Endothelial cell of umbilical vein (primary cell): ENCODE measurements at regions not wholly inside any gene's neighbourhood (a gene's known extent, or its start where the extent isn't known, plus 50 kb on each side); places are given as distances from the start of the nearest gene placed in this dataset.

ENCODE experiments used
- BruUV-seq: library from RNA; stranded (reverse); fragments of 400-500 nt; replicated peaks from 2 replicates; lab custom pipeline; 2021; lab: Mats Ljungman, UMichigan
- CTCF ChIA-PET: fragments of 300-600, 350-600 bp; sonication (Branson Sonifier 250); formaldehyde crosslinking; loops from one replicate; lab custom pipeline; 2021; ENCODE audit warnings: antibody characterized with exemption, inconsistent platforms; lab: Charles Lee
- POLR2A ChIA-PET: fragments of 300-600, 350-600 bp; sonication (Branson Sonifier 250); formaldehyde crosslinking; loops from one replicate; lab custom pipeline; 2021; ENCODE audit warnings: antibody characterized with exemption, inconsistent platforms; lab: Charles Lee
- DNase-seq: peaks from one replicate; pipeline ENCODE4 v3.0.0-alpha.2; 2011; ENCODE audit warnings: low read depth, low spot score
- FAIRE-seq: peaks from 2 replicates; lab custom pipeline; 2011; peaks lifted over from hg19 to GRCh38; lab: Jason Lieb, UNC
- H2AFZ ChIP-seq: 2 replicates; pipeline ENCODE4 v1.6.0; 2012; ENCODE audit warnings: low read depth, low read length, control low read depth, inconsistent platforms
- H3K27ac ChIP-seq: 2 replicates; pipeline ENCODE4 v1.5.1; 2011; ENCODE audit warnings: low read depth, mild to moderate bottlenecking, control low read depth, low read length, moderate library complexity; ENCODE audit not compliant: insufficient read depth
- H3K27me3 ChIP-seq, 2 experiments: 2 replicates each; pipeline versions ENCODE4 v1.6.0 to v1.6.1; 2011; ENCODE audit warnings: low read length in 2 of 2, mixed read lengths in 1 of 2; ENCODE audit not compliant: control insufficient read depth in 2 of 2, insufficient read depth in 2 of 2
- H3K36me3 ChIP-seq, 2 experiments: 2 replicates in 1 of 2; 3 replicates in 1 of 2; pipeline ENCODE4 v1.5.1; 2011; ENCODE audit warnings: low read length in 2 of 2, mild to moderate bottlenecking in 1 of 2, moderate library complexity in 1 of 2; ENCODE audit not compliant: control insufficient read depth in 2 of 2, insufficient read depth in 2 of 2; ENCODE audit errors: extremely low read depth in 1 of 2
- H3K4me1 ChIP-seq: 3 replicates; pipeline ENCODE4 v1.5.1; 2011; ENCODE audit warnings: mild to moderate bottlenecking, low read length; ENCODE audit not compliant: control insufficient read depth, insufficient read depth; ENCODE audit errors: extremely low read depth
- H3K4me2 ChIP-seq: 2 replicates; pipeline ENCODE4 v1.6.1; 2011; ENCODE audit warnings: low read length, control low read depth, mixed read lengths; ENCODE audit not compliant: insufficient read depth
- H3K4me3 ChIP-seq, 3 experiments: fragments of 200-600 bp in 1 of 3; sonication (generic), shearing (Covaris generic) in 1 of 3; replicated peaks in 1 of 3; 2 replicates each; pipeline ENCODE4 v1.5.1; 2011 to 2016; ENCODE audit warnings: control low read depth in 3 of 3, low read length in 3 of 3, mild to moderate bottlenecking in 2 of 3, inconsistent platforms in 1 of 3, low read depth in 1 of 3, moderate library complexity in 1 of 3; ENCODE audit not compliant: insufficient read depth in 1 of 3
- H3K79me2 ChIP-seq: 2 replicates; pipeline ENCODE4 v1.6.0; 2012; ENCODE audit warnings: low read length, inconsistent platforms; ENCODE audit not compliant: control insufficient read depth, insufficient read depth
- H3K9ac ChIP-seq: replicated peaks from 2 replicates; pipeline ENCODE3; 2011; ENCODE audit warnings: low read length, control low read depth; ENCODE audit not compliant: insufficient read depth; ENCODE audit errors: extremely low read depth
- H3K9me1 ChIP-seq: replicated peaks from 3 replicates; pipeline ENCODE4 v1.6.0; 2011; ENCODE audit warnings: mild to moderate bottlenecking, low read length; ENCODE audit not compliant: control insufficient read depth, insufficient read depth; ENCODE audit errors: extremely low read depth
- H3K9me3 ChIP-seq: replicated peaks from 2 replicates; pipeline ENCODE4 v1.5.1; 2012; ENCODE audit warnings: low read length, inconsistent platforms; ENCODE audit not compliant: control insufficient read depth, insufficient read depth
- H4K20me1 ChIP-seq: replicated peaks from 2 replicates; pipeline ENCODE3; 2011; ENCODE audit warnings: mild to moderate bottlenecking, low read length; ENCODE audit not compliant: control insufficient read depth, insufficient read depth; ENCODE audit errors: extremely low read depth
- CTCF ChIP-seq, 2 donors: IDR thresholded peaks; 1 replicate in 1 of 2; 2 replicates in 1 of 2; pipeline ENCODE4 v1.5.1; 2011; ENCODE audit warnings: low read length in 2 of 2, mild to moderate bottlenecking in 2 of 2, moderate library complexity in 2 of 2, control low read depth in 1 of 2, inconsistent platforms in 1 of 2, low read depth in 1 of 2; ENCODE audit not compliant: insufficient read depth in 1 of 2; ENCODE audit errors: extremely low read depth in 1 of 2
- EZH2 ChIP-seq: IDR thresholded peaks from 2 replicates; pipeline ENCODE4 v1.6.1; 2012; ENCODE audit warnings: borderline replicate concordance, low read depth, mild to moderate bottlenecking, moderate library complexity, low read length, inconsistent platforms; ENCODE audit not compliant: severe bottlenecking
- FOS ChIP-seq: IDR thresholded peaks from 2 replicates; pipeline ENCODE4 v1.6.1; 2011; ENCODE audit warnings: mild to moderate bottlenecking, low read length, moderate library complexity, borderline replicate concordance; ENCODE audit not compliant: insufficient read depth
- GATA2 ChIP-seq: IDR thresholded peaks from 2 replicates; pipeline ENCODE4 v1.7.0; 2011; ENCODE audit warnings: low read depth, mild to moderate bottlenecking, moderate library complexity, mixed read lengths, low read length; ENCODE audit not compliant: insufficient read length, insufficient read depth
- MAX ChIP-seq: IDR thresholded peaks from 2 replicates; pipeline ENCODE4 v1.6.1; 2011; ENCODE audit not compliant: insufficient read depth, insufficient read length
- MYC ChIP-seq: IDR thresholded peaks from one replicate; pipeline ENCODE4 v1.6.1; 2011; ENCODE audit warnings: mild to moderate bottlenecking, low read depth, low read length
- POLR2AphosphoS5 ChIP-seq: IDR thresholded peaks from 2 replicates; pipeline ENCODE4 v1.6.1; 2012; ENCODE audit warnings: low read depth, mild to moderate bottlenecking, control low read depth, low read length, moderate library complexity; ENCODE audit not compliant: insufficient read depth
- dilution Hi-C: fragments of 300-500 bp; cut with MboI; formaldehyde crosslinking; loops from one replicate; pipeline ENCODE4 v1.15.0; 2019; ENCODE audit warnings: low sequenced_read_pairs; ENCODE audit not compliant: extremely low pct_ligation_motif_present
- intact Hi-C: fragments of 100-400 bp; cut with micrococcal nuclease; formaldehyde crosslinking; loops from one replicate; pipeline ENCODE4 v1.10.0; 2022

- DNase-seq (no peak), FAIRE-seq (no peak)
- BruUV-seq, result no TSS peak
- H4K20me1 ChIP-seq, result no peaks in the 10 kb centered on the region
- no peak overlapping the region for H3K4me3 ChIP-seq
- no peak overlapping the region for H3K9ac ChIP-seq
- ChIA-PET CTCF (interaction anchor here (1.1 kb wide), 1 partner anchor 11 kb away, joined by 4 read pairs; no protein-coding TSS in a partner anchor), POLR2A (no interaction called here)
- H2AFZ ChIP-seq, result no peak overlapping the region
- no peak overlapping the region for H3K27ac ChIP-seq
- H3K4me2 ChIP-seq, result no peak overlapping the region
- H3K9me1 ChIP-seq, result no peaks in the 10 kb centered on the region
- H3K27me3 ChIP-seq, result no peaks in the 10 kb centered on the region
- intact Hi-C loops (no loop called here), dilution Hi-C loops (no loop called here)
- H3K9me3 ChIP-seq, result no peaks in the 10 kb centered on the region
- no peaks in the 10 kb centered on the region for H3K36me3 ChIP-seq
- TF ChIP-seq GATA2, result no peak
- TF ChIP-seq CTCF (IDR thresholded peaks at IDR 0.05; ENCODE audit: extremely low read depth in 1 of 2, insufficient read depth in 1 of 2, low read depth in 1 of 2, low read length in 2 of 2), result no peak
- TF ChIP-seq MYC, result no peak
- no peak for TF ChIP-seq FOS
- no peak for TF ChIP-seq POLR2AphosphoS5
- no peak for TF ChIP-seq EZH2
- no peak for TF ChIP-seq MAX
- no peaks in the 10 kb centered on the region for H3K79me2 ChIP-seq
- H3K4me1 ChIP-seq, result no peaks in the 10 kb centered on the region
These were observed 66.7 kb upstream of the PDK4 start for GRCh38 chr7:95662987-95663386.
